Trophoblast cell (in vitro differentiated cells and primary cell): ENCODE measurements at regions not wholly inside any gene's neighbourhood (a gene's known extent, or its start where the extent isn't known, plus 50 kb on each side); places are given as distances from the start of the nearest gene placed in this dataset.

Experiments
- DNase-seq, 2 donors: peaks; one replicate each; pipeline ENCODE4 v3.0.0-alpha.2; 2016
- H2AFZ ChIP-seq: 2 replicates; pipeline ENCODE4 v1.6.1; 2013; ENCODE audit warnings: low read length, moderate library complexity, mild to moderate bottlenecking; ENCODE audit not compliant: insufficient read depth, poor library complexity
- H2AK5ac ChIP-seq: 2 replicates; pipeline ENCODE4 v1.6.1; 2013; ENCODE audit warnings: mild to moderate bottlenecking, low read length
- H2BK120ac ChIP-seq: 2 replicates; pipeline ENCODE4 v1.6.1; 2013; ENCODE audit warnings: low read length, mild to moderate bottlenecking, moderate library complexity; ENCODE audit not compliant: insufficient read depth, poor library complexity
- H2BK12ac ChIP-seq: 2 replicates; pipeline ENCODE4 v1.6.1; 2013; ENCODE audit warnings: mild to moderate bottlenecking, low read length, moderate library complexity
- H2BK5ac ChIP-seq: 2 replicates; pipeline ENCODE4 v1.6.1; 2013; ENCODE audit warnings: low read length, low read depth, moderate library complexity, mild to moderate bottlenecking; ENCODE audit not compliant: poor library complexity
- H3K14ac ChIP-seq: 2 replicates; pipeline ENCODE4 v1.6.1; 2013; ENCODE audit warnings: mild to moderate bottlenecking, low read length
- H3K18ac ChIP-seq: 2 replicates; pipeline ENCODE4 v1.6.1; 2013; ENCODE audit warnings: mild to moderate bottlenecking, low read length
- H3K23ac ChIP-seq: 2 replicates; pipeline ENCODE4 v1.6.1; 2013; ENCODE audit warnings: low read length
- H3K27ac ChIP-seq: 2 replicates; pipeline ENCODE4 v1.5.1; 2013; ENCODE audit warnings: low read depth, mild to moderate bottlenecking, inconsistent platforms, low read length, moderate library complexity
- H3K27me3 ChIP-seq: 2 replicates; pipeline ENCODE4 v1.6.1; 2013; ENCODE audit warnings: inconsistent platforms, mild to moderate bottlenecking, low read length, moderate library complexity; ENCODE audit not compliant: insufficient read depth
- H3K36me3 ChIP-seq, 2 experiments: 1 replicate in 1 of 2; 2 replicates in 1 of 2; pipeline ENCODE4 v1.6.1; 2013; ENCODE audit warnings: low read length in 2 of 2, mild to moderate bottlenecking in 2 of 2, moderate library complexity in 1 of 2; ENCODE audit not compliant: insufficient read depth in 2 of 2, control insufficient read depth in 1 of 2
- H3K4ac ChIP-seq: 2 replicates; pipeline ENCODE4 v1.6.1; 2013; ENCODE audit warnings: low read depth, mild to moderate bottlenecking, low read length, moderate library complexity
- H3K4me1 ChIP-seq, 2 experiments: 1 replicate in 1 of 2; 2 replicates in 1 of 2; pipeline ENCODE4 v1.6.1; 2013; ENCODE audit warnings: low read length in 2 of 2, mild to moderate bottlenecking in 2 of 2, moderate library complexity in 1 of 2; ENCODE audit not compliant: insufficient read depth in 2 of 2, control insufficient read depth in 1 of 2
- H3K4me2 ChIP-seq: 2 replicates; pipeline ENCODE4 v1.6.1; 2013; ENCODE audit warnings: inconsistent platforms, mild to moderate bottlenecking, low read length, moderate library complexity
- H3K4me3 ChIP-seq: 2 replicates; pipeline ENCODE4 v1.5.1; 2013; ENCODE audit warnings: mild to moderate bottlenecking, low read depth, low read length, inconsistent platforms
- H3K79me1 ChIP-seq: one replicate; pipeline ENCODE4 v1.6.1; 2013; ENCODE audit warnings: low read length
- H3K79me2 ChIP-seq: 2 replicates; pipeline ENCODE4 v1.6.1; 2013; ENCODE audit warnings: low read length, mild to moderate bottlenecking; ENCODE audit not compliant: control insufficient read depth, insufficient read depth, poor library complexity
- H3K9ac ChIP-seq: 2 replicates; pipeline ENCODE4 v1.6.1; 2013; ENCODE audit warnings: mild to moderate bottlenecking, low read length
- H3K9me3 ChIP-seq: 2 replicates; pipeline ENCODE4 v1.6.1; 2013; ENCODE audit warnings: low read depth, mild to moderate bottlenecking, control low read depth, inconsistent platforms, low read length; ENCODE audit not compliant: insufficient read depth
- H4K12ac ChIP-seq: 2 replicates; pipeline ENCODE4 v1.6.1; 2013; ENCODE audit warnings: low read depth, mild to moderate bottlenecking, low read length, moderate library complexity
- H4K8ac ChIP-seq: 2 replicates; pipeline ENCODE4 v1.6.1; 2013; ENCODE audit warnings: low read depth, mild to moderate bottlenecking, low read length, moderate library complexity
- H4K91ac ChIP-seq: one replicate; pipeline ENCODE4 v1.6.1; 2013; ENCODE audit warnings: low read depth, mild to moderate bottlenecking, low read length, moderate library complexity
- WGBS: extraction: QIAGEN DNeasy Blood & Tissue Kit; methylation state at CpG from one replicate; pipeline ENCODE4 v1.1.7; 2013; ENCODE audit warnings: missing lambda C conversion rate; ENCODE audit not compliant: insufficient read length, insufficient coverage; ENCODE audit errors: extremely low coverage; 5-methylcytosine and 5-hydroxymethylcytosine counted together

- H3K9me3 ChIP-seq = no peaks in the 10 kb centered on the region
- H3K18ac ChIP-seq = no peak overlapping the region
- no peaks in the 10 kb centered on the region for H3K79me2 ChIP-seq
- H2AK5ac ChIP-seq = no peak overlapping the region
- H3K27me3 ChIP-seq = no peaks in the 10 kb centered on the region
- no CpG with 5 or more reads among the region's 3 CpGs for WGBS
- H4K91ac ChIP-seq = no peak overlapping the region
- H3K4me3 ChIP-seq = no peak overlapping the region
- no peak overlapping the region for H2AFZ ChIP-seq
- no peak overlapping the region for H2BK12ac ChIP-seq
- H3K27ac ChIP-seq = no peak overlapping the region
- no peak for DNase-seq
- no peaks in the 10 kb centered on the region for H3K79me1 ChIP-seq
- no peak overlapping the region for H3K23ac ChIP-seq
- no peak overlapping the region for H3K9ac ChIP-seq
- no peak overlapping the region for H4K8ac ChIP-seq
- no peaks in the 10 kb centered on the region for H3K36me3 ChIP-seq
- no peak overlapping the region for H4K12ac ChIP-seq
- H3K4me2 ChIP-seq = no peak overlapping the region
- no peak overlapping the region for H2BK5ac ChIP-seq
- H2BK120ac ChIP-seq = no peak overlapping the region
- no peak overlapping the region for H3K14ac ChIP-seq
- H3K4ac ChIP-seq = no peak overlapping the region
- H3K4me1 ChIP-seq = no peaks in the 10 kb centered on the region
These were observed 183.9 kb upstream of the TLL1 start for GRCh38 chr4:165689159-165689558.

DNA sequence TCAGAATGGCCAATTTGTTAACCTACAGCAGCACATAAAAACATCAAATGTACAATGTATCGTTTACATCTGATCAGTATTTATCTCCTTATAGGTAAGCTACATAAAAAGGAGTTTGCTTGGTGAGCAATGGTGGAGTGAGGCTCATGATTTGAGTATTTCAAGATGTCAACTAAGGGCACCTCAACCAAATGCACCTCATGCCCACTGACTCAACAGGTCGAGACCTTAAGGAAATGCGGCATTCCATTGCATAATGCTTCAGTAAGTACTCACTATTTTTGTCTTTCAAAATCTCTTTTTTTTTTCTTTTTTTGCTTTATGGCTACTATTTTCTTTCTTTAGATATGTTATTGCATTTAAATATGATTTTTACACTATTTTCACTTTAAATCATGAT, 181.0 kb upstream of the TLL1 start:
- no peak overlapping the region for H3K23ac ChIP-seq
- WGBS = no CpG with 5 or more reads among the region's 3 CpGs
- H4K91ac ChIP-seq = no peak overlapping the region

DNA sequence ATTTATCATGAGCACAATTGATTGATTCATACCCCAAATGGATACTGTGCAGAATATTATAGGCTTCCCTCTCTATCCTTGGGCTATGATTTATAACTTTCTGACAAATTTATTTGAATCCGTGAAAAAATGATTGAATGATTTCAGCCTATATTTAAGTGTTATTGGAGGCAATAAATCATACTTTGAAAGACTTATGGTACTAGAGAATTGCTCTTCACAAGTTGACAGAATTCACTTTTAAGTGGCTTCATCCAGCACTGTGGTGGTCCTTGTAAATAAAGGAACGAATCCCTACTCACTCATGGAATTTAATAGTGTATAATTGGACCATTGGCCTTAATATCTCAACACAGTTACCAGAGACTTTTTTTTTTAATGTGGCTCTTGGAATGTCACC, 174.8 kb upstream of the TLL1 start:
- Histone ChIP-seq H4K12ac (no peak overlapping the region), H3K14ac (no peak overlapping the region), H2BK120ac (no peak overlapping the region), H3K4ac (no peak overlapping the region), H2BK5ac (no peak overlapping the region), H2AK5ac (no peak overlapping the region), H3K79me2 (no peaks in the 10 kb centered on the region), H2BK12ac (no peak overlapping the region), H3K18ac (no peak overlapping the region), H2AFZ (no peak overlapping the region), H3K23ac (no peak overlapping the region), H3K4me1 (no peaks in the 10 kb centered on the region), H3K4me2 (no peak overlapping the region), H3K27me3 (no peaks in the 10 kb centered on the region), H3K9me3 (no peaks in the 10 kb centered on the region), H3K36me3 (no peaks in the 10 kb centered on the region), H3K79me1 (no peaks in the 10 kb centered on the region), H3K4me3 (no peak overlapping the region), H3K27ac (no peak overlapping the region), H4K8ac (no peak overlapping the region), H4K91ac (no peak overlapping the region), H3K9ac (no peak overlapping the region)
- DNase-seq = no peak
- WGBS = no CpG with 5 or more reads among the region's 2 CpGs

More for the DNA sequence above, 181.0 kb upstream of the TLL1 start:
- Histone ChIP-seq H4K8ac (no peak overlapping the region), H3K14ac (no peak overlapping the region), H2AK5ac (no peak overlapping the region), H3K4me3 (no peak overlapping the region), H2BK5ac (no peak overlapping the region), H3K4ac (no peak overlapping the region), H2BK12ac (no peak overlapping the region), H2BK120ac (no peak overlapping the region), H3K79me1 (no peaks in the 10 kb centered on the region), H3K36me3 (no peaks in the 10 kb centered on the region), H3K27ac (no peak overlapping the region), H3K79me2 (no peaks in the 10 kb centered on the region), H3K27me3 (no peaks in the 10 kb centered on the region), H3K4me1 (no peaks in the 10 kb centered on the region), H3K18ac (no peak overlapping the region), H4K12ac (no peak overlapping the region), H3K9me3 (no peaks in the 10 kb centered on the region), H2AFZ (no peak overlapping the region), H3K4me2 (no peak overlapping the region), H3K9ac (no peak overlapping the region)
- DNase-seq = no peak

DNA sequence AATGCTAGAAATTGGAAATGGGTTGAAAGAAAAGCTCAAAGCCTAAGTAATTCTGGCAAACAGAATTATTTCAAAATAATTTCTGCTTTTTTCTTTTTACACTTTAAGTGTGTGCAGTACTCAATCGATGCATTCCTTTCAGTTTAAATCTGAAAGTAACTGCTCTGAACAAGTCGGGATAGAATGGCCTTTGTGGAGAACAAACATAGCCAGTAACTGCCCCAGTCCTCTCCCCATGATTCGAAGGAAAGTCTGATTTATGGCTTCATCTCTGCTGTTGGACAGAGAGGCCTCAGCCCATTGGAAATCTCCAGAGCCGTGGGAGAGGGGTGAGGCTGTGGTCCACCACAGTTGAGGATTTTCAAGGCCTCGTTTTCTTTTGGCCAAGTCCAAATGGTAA, 174.0 kb upstream of the TLL1 start:
- no peak overlapping the region for H3K14ac ChIP-seq
- no peak overlapping the region for H4K12ac ChIP-seq
- no peak for DNase-seq
- no peak overlapping the region for H3K4ac ChIP-seq
- H3K27me3 ChIP-seq = no peaks in the 10 kb centered on the region
- H2AK5ac ChIP-seq = no peak overlapping the region
- no peak overlapping the region for H3K27ac ChIP-seq
- no peak overlapping the region for H2BK5ac ChIP-seq
- H3K18ac ChIP-seq = no peak overlapping the region
- H3K36me3 ChIP-seq = no peaks in the 10 kb centered on the region
- H3K79me2 ChIP-seq = no peaks in the 10 kb centered on the region
- H4K8ac ChIP-seq = no peak overlapping the region
- no peak overlapping the region for H3K9ac ChIP-seq
- H3K23ac ChIP-seq = no peak overlapping the region
- no peak overlapping the region for H3K4me3 ChIP-seq
- WGBS = no CpG with 5 or more reads among the region's 5 CpGs
- no peaks in the 10 kb centered on the region for H3K9me3 ChIP-seq
- H3K79me1 ChIP-seq = no peaks in the 10 kb centered on the region
- H3K4me2 ChIP-seq = no peak overlapping the region
- H4K91ac ChIP-seq = no peak overlapping the region
- H2BK12ac ChIP-seq = no peak overlapping the region
- no peak overlapping the region for H2BK120ac ChIP-seq
- no peak overlapping the region for H2AFZ ChIP-seq
- H3K4me1 ChIP-seq = no peaks in the 10 kb centered on the region
